ENCODE measurements at regions not wholly inside any gene's neighbourhood (a gene's known extent, or its start where the extent isn't known, plus 50 kb on each side); places are given as distances from the start of the nearest gene placed in this dataset.

DNA sequence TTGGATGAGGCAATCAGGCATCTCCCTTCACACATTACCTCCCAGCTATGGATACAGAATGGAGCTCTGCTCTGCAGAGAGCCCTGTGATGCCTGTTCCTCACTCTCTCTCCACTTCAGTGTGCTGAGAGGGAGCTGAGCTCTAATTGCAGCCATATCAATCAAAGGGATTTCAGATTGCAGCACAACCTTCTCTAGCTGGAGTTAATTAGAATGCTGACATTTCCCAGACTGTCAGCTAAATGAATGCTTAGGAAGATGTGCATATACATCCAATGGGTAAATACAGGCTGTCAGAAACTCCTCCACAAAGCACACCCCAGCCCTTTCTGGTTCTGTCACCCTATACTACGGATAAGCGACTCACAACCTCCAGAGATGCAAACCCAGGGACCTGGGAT is 402.6 kb downstream of the EIPR1 start:
- DNase-seq (ENCODE audit: low read depth, low spot score) (no peak), ATAC-seq (no peak)
- ChIA-PET RAD21 (ENCODE audit: low non-redundant PET in 1 of 2, low total read pairs in 2 of 2, uncharacterized antibody in 2 of 2, unreplicated experiment in 2 of 2) (no interaction called here), CTCF (no interaction called here), POLR2A (no interaction called here)
- Histone ChIP-seq H3K4me3 (replicated peaks in 1 of 2; ENCODE audit: low read depth in 1 of 2, low read length in 2 of 2) (no peak overlapping the region), H4K20me1 (ENCODE audit: insufficient read depth) (no peaks in the 10 kb centered on the region; the same call in 1 of the 2 replicates), H3K27ac (ENCODE audit: low read depth, low read length) (no peak overlapping the region), H2AFZ (ENCODE audit: low read depth, low read length, poor library complexity, severe bottlenecking) (no peak overlapping the region), H3K9me2 (ENCODE audit: insufficient read depth) (no peaks in the 10 kb centered on the region), H3K4me1 (ENCODE audit: control insufficient read depth in 1 of 2, insufficient read depth in 2 of 2, low read length in 2 of 2) (no peaks in the 10 kb centered on the region), H3K4me2 (ENCODE audit: low read length) (no peak overlapping the region), H3K79me2 (ENCODE audit: insufficient read depth, low read length) (no peaks in the 10 kb centered on the region), H3K9me3 (ENCODE audit: control insufficient read depth in 1 of 2, insufficient read depth in 1 of 2, low read depth in 1 of 2, low read length in 2 of 2) (no peaks in the 10 kb centered on the region), H3K9ac (ENCODE audit: low read length) (no peak overlapping the region), H3K36me3 (ENCODE audit: control insufficient read depth in 1 of 2, insufficient read depth in 2 of 2, low read length in 2 of 2) (no peaks in the 10 kb centered on the region), H3K27me3 (ENCODE audit: insufficient read depth, low read length) (peaks cover 11% of the 10 kb centered on the region)
- TF ChIP-seq EZH2phosphoT487 (IDR thresholded peaks at IDR 0.05; ENCODE audit: borderline replicate concordance) (no peak), FOSL1 (IDR thresholded peaks at IDR 0.05; ENCODE audit: low read depth) (no peak), POLR2AphosphoS5 (IDR thresholded peaks at IDR 0.05; ENCODE audit: low read depth, low read length) (no peak), POLR2A (IDR thresholded peaks at IDR 0.05; ENCODE audit: borderline replicate concordance, extremely low read depth, insufficient read depth, insufficient read length) (no peak), ZFX (IDR thresholded peaks at IDR 0.05) (no peak), CEBPB (IDR thresholded peaks at IDR 0.05; ENCODE audit: low read depth) (no peak), SP1 (IDR thresholded peaks at IDR 0.05; ENCODE audit: low read depth) (no peak), EZH2 (IDR thresholded peaks at IDR 0.05) (no peak), SIN3A (IDR thresholded peaks at IDR 0.05; ENCODE audit: low read depth) (no peak), YY1 (IDR thresholded peaks at IDR 0.05; ENCODE audit: extremely low read depth, insufficient replicate concordance, low read depth, low read length) (no peak), RAD21 (IDR thresholded peaks at IDR 0.05; ENCODE audit: low read depth) (no peak), TCF7L2 (IDR thresholded peaks at IDR 0.05; ENCODE audit: borderline replicate concordance, extremely low read depth, insufficient read depth, insufficient read length) (no peak)
- TF ChIP-seq, protein P1, sequence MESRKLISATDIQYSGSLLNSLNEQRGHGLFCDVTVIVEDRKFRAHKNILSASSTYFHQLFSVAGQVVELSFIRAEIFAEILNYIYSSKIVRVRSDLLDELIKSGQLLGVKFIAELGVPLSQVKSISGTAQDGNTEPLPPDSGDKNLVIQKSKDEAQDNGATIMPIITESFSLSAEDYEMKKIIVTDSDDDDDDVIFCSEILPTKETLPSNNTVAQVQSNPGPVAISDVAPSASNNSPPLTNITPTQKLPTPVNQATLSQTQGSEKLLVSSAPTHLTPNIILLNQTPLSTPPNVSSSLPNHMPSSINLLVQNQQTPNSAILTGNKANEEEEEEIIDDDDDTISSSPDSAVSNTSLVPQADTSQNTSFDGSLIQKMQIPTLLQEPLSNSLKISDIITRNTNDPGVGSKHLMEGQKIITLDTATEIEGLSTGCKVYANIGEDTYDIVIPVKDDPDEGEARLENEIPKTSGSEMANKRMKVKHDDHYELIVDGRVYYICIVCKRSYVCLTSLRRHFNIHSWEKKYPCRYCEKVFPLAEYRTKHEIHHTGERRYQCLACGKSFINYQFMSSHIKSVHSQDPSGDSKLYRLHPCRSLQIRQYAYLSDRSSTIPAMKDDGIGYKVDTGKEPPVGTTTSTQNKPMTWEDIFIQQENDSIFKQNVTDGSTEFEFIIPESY (IDR thresholded peaks at IDR 0.05; ENCODE audit: extremely low read depth, insufficient replicate concordance, low read length), result no peak
- TF ChIP-seq, protein P2, sequence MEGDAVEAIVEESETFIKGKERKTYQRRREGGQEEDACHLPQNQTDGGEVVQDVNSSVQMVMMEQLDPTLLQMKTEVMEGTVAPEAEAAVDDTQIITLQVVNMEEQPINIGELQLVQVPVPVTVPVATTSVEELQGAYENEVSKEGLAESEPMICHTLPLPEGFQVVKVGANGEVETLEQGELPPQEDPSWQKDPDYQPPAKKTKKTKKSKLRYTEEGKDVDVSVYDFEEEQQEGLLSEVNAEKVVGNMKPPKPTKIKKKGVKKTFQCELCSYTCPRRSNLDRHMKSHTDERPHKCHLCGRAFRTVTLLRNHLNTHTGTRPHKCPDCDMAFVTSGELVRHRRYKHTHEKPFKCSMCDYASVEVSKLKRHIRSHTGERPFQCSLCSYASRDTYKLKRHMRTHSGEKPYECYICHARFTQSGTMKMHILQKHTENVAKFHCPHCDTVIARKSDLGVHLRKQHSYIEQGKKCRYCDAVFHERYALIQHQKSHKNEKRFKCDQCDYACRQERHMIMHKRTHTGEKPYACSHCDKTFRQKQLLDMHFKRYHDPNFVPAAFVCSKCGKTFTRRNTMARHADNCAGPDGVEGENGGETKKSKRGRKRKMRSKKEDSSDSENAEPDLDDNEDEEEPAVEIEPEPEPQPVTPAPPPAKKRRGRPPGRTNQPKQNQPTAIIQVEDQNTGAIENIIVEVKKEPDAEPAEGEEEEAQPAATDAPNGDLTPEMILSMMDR (IDR thresholded peaks at IDR 0.05 in 2 of 3, conservative IDR thresholded peaks at IDR 0.05 in 1 of 3; ENCODE audit: borderline replicate concordance in 1 of 3, insufficient read depth in 1 of 3, low read depth in 2 of 3, low read length in 2 of 3), result no peak
- intact Hi-C loops (cut with micrococcal nuclease), result no loop called here
- no TSS peak for BruUV-seq (replicated peaks)

All from HCT116 (cell line).